ENCODE measurements at regions not wholly inside any gene's neighbourhood (a gene's known extent, or its start where the extent isn't known, plus 50 kb on each side); places are given as distances from the start of the nearest gene placed in this dataset. TPM values are rescaled to one million over a fixed set of nuclear protein-coding genes. Genes with fewer than 3 reads are reported as not detected.

DNA sequence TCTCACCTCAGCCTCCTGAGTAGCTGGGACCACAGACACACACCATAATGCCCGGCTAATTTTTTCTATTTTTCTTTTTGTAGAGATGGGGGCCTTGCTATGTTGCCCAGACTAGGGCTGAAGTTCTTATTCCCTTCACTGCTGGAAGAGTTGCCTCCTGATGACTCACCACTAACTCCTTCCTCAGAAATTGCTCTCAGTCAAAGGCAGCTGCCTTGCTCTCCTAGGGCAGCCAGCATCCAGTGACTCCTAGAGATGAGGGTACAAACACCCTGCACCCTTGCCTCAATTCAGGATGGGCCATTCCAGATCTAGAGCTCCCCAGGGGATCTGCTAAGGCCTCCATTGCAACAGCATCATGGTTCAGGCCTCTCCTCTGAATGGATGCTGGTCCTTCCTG lies 54.0 kb upstream of the RASSF8 start:
- Histone ChIP-seq H3K27ac (no peak overlapping the region), H3K9me3 (no peaks in the 10 kb centered on the region), H3K27me3 (no peaks in the 10 kb centered on the region), H3K4me3 (no peak overlapping the region), H3K4me1 (no peaks in the 10 kb centered on the region), H3K36me3 (no peaks in the 10 kb centered on the region)
- no peak for TF ChIP-seq POLR2A (IDR thresholded peaks at IDR 0.05)
- TF ChIP-seq, protein P1, sequence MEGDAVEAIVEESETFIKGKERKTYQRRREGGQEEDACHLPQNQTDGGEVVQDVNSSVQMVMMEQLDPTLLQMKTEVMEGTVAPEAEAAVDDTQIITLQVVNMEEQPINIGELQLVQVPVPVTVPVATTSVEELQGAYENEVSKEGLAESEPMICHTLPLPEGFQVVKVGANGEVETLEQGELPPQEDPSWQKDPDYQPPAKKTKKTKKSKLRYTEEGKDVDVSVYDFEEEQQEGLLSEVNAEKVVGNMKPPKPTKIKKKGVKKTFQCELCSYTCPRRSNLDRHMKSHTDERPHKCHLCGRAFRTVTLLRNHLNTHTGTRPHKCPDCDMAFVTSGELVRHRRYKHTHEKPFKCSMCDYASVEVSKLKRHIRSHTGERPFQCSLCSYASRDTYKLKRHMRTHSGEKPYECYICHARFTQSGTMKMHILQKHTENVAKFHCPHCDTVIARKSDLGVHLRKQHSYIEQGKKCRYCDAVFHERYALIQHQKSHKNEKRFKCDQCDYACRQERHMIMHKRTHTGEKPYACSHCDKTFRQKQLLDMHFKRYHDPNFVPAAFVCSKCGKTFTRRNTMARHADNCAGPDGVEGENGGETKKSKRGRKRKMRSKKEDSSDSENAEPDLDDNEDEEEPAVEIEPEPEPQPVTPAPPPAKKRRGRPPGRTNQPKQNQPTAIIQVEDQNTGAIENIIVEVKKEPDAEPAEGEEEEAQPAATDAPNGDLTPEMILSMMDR (IDR thresholded peaks at IDR 0.05) = no peak
- intact Hi-C loops (cut with DNase I; ENCODE audit: low total_unique reads) = no loop called here
- DNase-seq = no peak

DNA sequence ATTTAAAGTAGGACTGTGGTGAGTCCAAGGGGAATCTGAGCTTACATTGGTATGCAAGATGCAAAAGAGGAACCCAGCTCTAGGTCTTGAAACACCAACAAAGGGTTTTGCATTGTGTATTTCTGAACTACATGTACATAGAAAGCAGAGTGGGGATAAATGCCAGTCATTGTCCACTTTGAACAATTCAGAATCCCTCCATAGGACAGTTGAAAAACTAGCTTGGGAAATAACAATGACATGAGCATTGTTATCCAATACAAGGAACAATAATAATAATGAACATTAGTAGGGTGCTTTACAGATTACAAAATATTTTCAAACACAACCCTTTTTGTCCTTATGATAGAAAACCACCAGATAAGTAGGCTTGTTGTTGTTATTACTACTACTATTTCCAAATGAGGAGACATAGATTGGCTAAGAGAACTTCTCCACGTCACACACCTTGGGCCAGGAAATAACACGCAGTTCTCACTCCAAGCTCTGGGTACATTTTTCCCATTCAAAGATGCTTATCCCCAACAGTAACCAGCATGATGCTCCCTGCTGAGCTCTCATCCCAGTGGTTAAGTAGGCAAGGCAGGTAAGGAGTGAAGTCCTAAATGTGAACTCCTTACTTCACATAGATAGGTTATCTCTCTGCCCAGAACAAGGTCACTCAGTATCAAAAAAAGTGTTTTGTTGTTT lies 51.7 kb upstream of the RASSF8 start:
- Histone ChIP-seq H3K27me3 (no peaks in the 10 kb centered on the region), H3K9me3 (no peaks in the 10 kb centered on the region), H3K27ac (no peak overlapping the region), H3K36me3 (no peaks in the 10 kb centered on the region), H3K4me3 (no peak overlapping the region), H3K4me1 (no peaks in the 10 kb centered on the region)
- intact Hi-C loops (cut with DNase I; ENCODE audit: low total_unique reads) = no loop called here
- TF ChIP-seq, protein P1 (IDR thresholded peaks at IDR 0.05) = no peak
- TF ChIP-seq POLR2A (IDR thresholded peaks at IDR 0.05) = no peak
- DNase-seq = no peak

Small RNAs in the stretch of these regions (microRNA-seq; reads per million reads assigned to microRNA genes)
- gene MIR4302 (ENCODE audit: borderline microRNAs expressed, borderline replicate concordance) = not detected

Small RNAs in the stretch of these regions (small RNA-seq; reads per million reads assigned to genes)
- not detected for gene RN7SKP262
